OCI-LY7 (cell line): ENCODE measurements at regions not wholly inside any gene's neighbourhood (a gene's known extent, or its start where the extent isn't known, plus 50 kb on each side); places are given as distances from the start of the nearest gene placed in this dataset.
"Not testable (repeated sequence)": the region's sequence is repeated elsewhere in the genome, so short reads cannot be mapped to it uniquely, and the experiment has no call there.

Source experiments
- BruUV-seq: library from RNA; stranded (reverse); fragments of 400-500 nt; replicated peaks from 2 replicates; lab custom pipeline; 2021; lab: Mats Ljungman, UMichigan
- CTCF ChIA-PET: fragments of 300-600 bp; sonication (Branson Sonifier 250); formaldehyde crosslinking; loops from one replicate; lab custom pipeline; 2022; ENCODE audit warnings: antibody characterized with exemption; ENCODE audit not compliant: unreplicated experiment; lab: Charles Lee
- POLR2A ChIA-PET: fragments of 300-600 bp; sonication (Branson Sonifier 250); formaldehyde crosslinking; loops from one replicate; lab custom pipeline; 2022; ENCODE audit warnings: antibody characterized with exemption; lab: Charles Lee
- DNase-seq: peaks from one replicate; pipeline ENCODE4 v3.0.0-alpha.2; 2015; ENCODE audit warnings: low spot score
- H2AFZ ChIP-seq: fragments of 200-600 bp; sonication (generic), shearing (Covaris generic); 2 replicates; pipeline ENCODE4 v1.6.1; 2014; ENCODE audit warnings: mild to moderate bottlenecking, antibody characterized with exemption, low read length, moderate library complexity
- H3K27ac ChIP-seq: fragments of 200-600 bp; sonication (generic); 2 replicates; pipeline ENCODE4 v1.5.1; 2014; ENCODE audit warnings: mixed run types, low read depth, mild to moderate bottlenecking, moderate library complexity, low read length, inconsistent platforms; ENCODE audit not compliant: poor library complexity, severe bottlenecking
- H3K36me3 ChIP-seq: fragments of 200-600 bp; sonication (generic); 2 replicates; pipeline ENCODE4 v1.6.1; 2014; ENCODE audit warnings: mild to moderate bottlenecking, antibody characterized with exemption, low read length, moderate library complexity, mixed read lengths; ENCODE audit not compliant: insufficient read depth
- H3K4me1 ChIP-seq: fragments of 200-600 bp; sonication (generic); 2 replicates; pipeline ENCODE4 v1.5.1; 2014; ENCODE audit warnings: mild to moderate bottlenecking, low read length; ENCODE audit not compliant: insufficient read depth, poor library complexity, severe bottlenecking
- H3K4me2 ChIP-seq: fragments of 200-600 bp; sonication (generic); 2 replicates; pipeline ENCODE4 v1.6.1; 2014; ENCODE audit warnings: mild to moderate bottlenecking, low read length
- H3K4me3 ChIP-seq: fragments of 200-600 bp; sonication (generic); 2 replicates; pipeline ENCODE4 v1.5.1; 2014; ENCODE audit warnings: mild to moderate bottlenecking, low read depth, low read length; ENCODE audit not compliant: poor library complexity, severe bottlenecking
- H3K79me2 ChIP-seq: fragments of 200-600 bp; sonication (generic); 2 replicates; pipeline ENCODE4 v1.6.1; 2016; ENCODE audit warnings: low read depth, mild to moderate bottlenecking, low read length, moderate library complexity, mixed read lengths; ENCODE audit not compliant: insufficient read depth
- H3K9me2 ChIP-seq: fragments of 200-600 bp; sonication (generic); 2 replicates; pipeline ENCODE4 v1.6.1; 2016; ENCODE audit warnings: mild to moderate bottlenecking, low read length, mixed read lengths; ENCODE audit not compliant: insufficient read depth
- H3K9me3 ChIP-seq: fragments of 200-600 bp; sonication (generic); 2 replicates; pipeline ENCODE4 v1.6.1; 2014; ENCODE audit warnings: mild to moderate bottlenecking, mixed run types, low read length, mixed read lengths
- H4K20me1 ChIP-seq: fragments of 200-600 bp; sonication (generic); 2 replicates; pipeline ENCODE4 v1.6.1; 2014; ENCODE audit warnings: mild to moderate bottlenecking, antibody characterized with exemption, low read length, moderate library complexity, mixed read lengths; ENCODE audit not compliant: insufficient read depth
- CTCF ChIP-seq: fragments of 200-600 bp; sonication (generic); conservative IDR thresholded peaks from 2 replicates; pipeline ENCODE4 v1.5.1; 2014; ENCODE audit warnings: mild to moderate bottlenecking, antibody characterized with exemption, low read length, moderate library complexity, mixed read lengths
- EZH2phosphoT487 ChIP-seq: fragments of 200-600 bp; sonication (generic); IDR thresholded peaks from 2 replicates; pipeline ENCODE4 v1.6.1; 2018; ENCODE audit warnings: low read depth, borderline replicate concordance, mild to moderate bottlenecking, mixed run types, antibody characterized with exemption, low read length, moderate library complexity, mixed read lengths
- intact Hi-C: fragments of 100-400 bp; cut with micrococcal nuclease; formaldehyde crosslinking; loops from one replicate; pipeline ENCODE4 v1.10.0; 2022; ENCODE audit not compliant: unreplicated experiment

GRCh38 chr3:51588724-51589123 is 50.2 kb downstream of the RAD54L2 start:
- Histone ChIP-seq H3K27ac (no peak overlapping the region), H4K20me1 (0 out of 2 replicates have a peak, but pooled peaks cover 3% of the 10 kb centered on the region), H3K9me3 (no peaks in the 10 kb centered on the region), H3K36me3 (peaks cover 22% of the 10 kb centered on the region), H3K4me2 (no peak overlapping the region), H3K4me1 (no peaks in the 10 kb centered on the region), H3K4me3 (no peak overlapping the region), H2AFZ (no peak overlapping the region), H3K79me2 (no peaks in the 10 kb centered on the region; the same call in 1 of the 2 replicates), H3K9me2 (no peaks in the 10 kb centered on the region)
- DNase-seq = no peak
- POLR2A ChIA-PET = interaction anchor here (0.6 to 0.7 kb wide), 3 partner anchors 10 to 143 kb away, joined by 3 to 4 read pairs (median 4); no protein-coding TSS in a partner anchor
- no TSS peak for BruUV-seq
- TF ChIP-seq CTCF = no peak
- no peak for TF ChIP-seq EZH2phosphoT487
- intact Hi-C loops = no loop called here
- CTCF ChIA-PET = no interaction called here

- POLR2A ChIA-PET = interaction anchor here (0.6 kb wide), 1 partner anchor 34 kb away, joined by 6 read pairs; no protein-coding TSS in a partner anchor
- BruUV-seq = no TSS peak
- TF ChIP-seq EZH2phosphoT487 = no peak
- TF ChIP-seq CTCF = no peak
Observed at GRCh38 chr3:51591231-51591630, 52.7 kb downstream of the RAD54L2 start.

GRCh38 chr3:51593697-51594096 is 55.2 kb downstream of the RAD54L2 start:
- ChIA-PET POLR2A (interaction anchor here (0.6 to 1.5 kb wide), 7 partner anchors 15 to 1994 kb away, joined by 3 to 6 read pairs (median 3); partner anchors contain the start of gene RAD54L2), CTCF (no interaction called here)
- H3K79me2 ChIP-seq = no peaks in the 10 kb centered on the region
- no peak overlapping the region for H3K27ac ChIP-seq
- intact Hi-C loops = no loop called here
- no peaks in the 10 kb centered on the region for H3K9me2 ChIP-seq
- H3K36me3 ChIP-seq = peaks cover 31% of the 10 kb centered on the region
- TF ChIP-seq EZH2phosphoT487 (no peak), CTCF (no peak)
- H2AFZ ChIP-seq = no peak overlapping the region
- H4K20me1 ChIP-seq = no peaks in the 10 kb centered on the region
- no peak overlapping the region for H3K4me3 ChIP-seq
- no peak for DNase-seq
- BruUV-seq = no TSS peak
- H3K4me2 ChIP-seq = no peak overlapping the region
- H3K4me1 ChIP-seq = no peaks in the 10 kb centered on the region
- H3K9me3 ChIP-seq = no peaks in the 10 kb centered on the region

More at GRCh38 chr3:51591231-51591630, 52.7 kb downstream of the RAD54L2 start:
- H3K27ac ChIP-seq = no peak overlapping the region
- no peaks in the 10 kb centered on the region for H4K20me1 ChIP-seq
- no peaks in the 10 kb centered on the region for H3K4me1 ChIP-seq
- no peak for DNase-seq
- no peak overlapping the region for H2AFZ ChIP-seq
- H3K9me2 ChIP-seq = no peaks in the 10 kb centered on the region
- intact Hi-C loops = no loop called here
- H3K4me3 ChIP-seq = no peak overlapping the region
- H3K36me3 ChIP-seq = peaks cover 36% of the 10 kb centered on the region
- CTCF ChIA-PET = no interaction called here
- no peaks in the 10 kb centered on the region for H3K9me3 ChIP-seq
- H3K4me2 ChIP-seq = no peak overlapping the region
- no peaks in the 10 kb centered on the region for H3K79me2 ChIP-seq

- H3K79me2 ChIP-seq, BruUV-seq, H3K9me2 ChIP-seq, H2AFZ ChIP-seq, H3K4me3 ChIP-seq, DNase-seq, H4K20me1 ChIP-seq, H3K36me3 ChIP-seq, H3K4me1 ChIP-seq, H3K9me3 ChIP-seq, CTCF ChIA-PET, H3K4me2 ChIP-seq, H3K27ac ChIP-seq, intact Hi-C loops: not testable (repeated sequence)
- POLR2A ChIA-PET = interaction anchor here (0.7 to 1.2 kb wide), 3 partner anchors 9 to 74 kb away, joined by 3 to 4 read pairs (median 4); no protein-coding TSS in a partner anchor
Observed at GRCh38 chr3:51599638-51600037, 61.1 kb downstream of the RAD54L2 start.
